MV-4-11 (cell line): ENCODE measurements at regions not wholly inside any gene's neighbourhood (a gene's known extent, or its start where the extent isn't known, plus 50 kb on each side); places are given as distances from the start of the nearest gene placed in this dataset.

ENCODE experiments used
- DNase-seq: peaks from one replicate; lab custom pipeline; 2025; lab: John Stamatoyannopoulos, UW

- peak; percentile 2 for DNase-seq
Observed at GRCh38 chrX:22325096-22325495, 52.4 kb downstream of the CBLL2 start.

- no peak for DNase-seq
Observed at GRCh38 chrX:22329783-22330182, 57.1 kb downstream of the CBLL2 start.

GRCh38 chrX:22338740-22339139 is 66.0 kb downstream of the CBLL2 start:
- no peak for DNase-seq

GRCh38 chrX:22339459-22339858 is 66.7 kb downstream of the CBLL2 start:
- no peak for DNase-seq

GRCh38 chrX:22340022-22340616 is 67.4 kb downstream of the CBLL2 start:
- peak; percentile 2 for DNase-seq

- DNase-seq: no peak
Observed at GRCh38 chrX:22343192-22343591, 70.5 kb downstream of the CBLL2 start.

- no peak for DNase-seq
Observed at GRCh38 chrX:22345884-22346283, 73.2 kb downstream of the CBLL2 start.

GRCh38 chrX:22347491-22347890 is 74.8 kb downstream of the CBLL2 start:
- DNase-seq: no peak

GRCh38 chrX:22349116-22349515 is 76.4 kb downstream of the CBLL2 start:
- no peak for DNase-seq

- no peak for DNase-seq
Observed at GRCh38 chrX:22351076-22351475, 78.4 kb downstream of the CBLL2 start.

- peak; percentile 5 for DNase-seq
Observed at GRCh38 chrX:22351966-22352365, 79.3 kb downstream of the CBLL2 start.

GRCh38 chrX:22357621-22358020 is 84.9 kb downstream of the CBLL2 start:
- peak; percentile 48 for DNase-seq

- DNase-seq: no peak
Observed at GRCh38 chrX:22360129-22360528, 87.4 kb downstream of the CBLL2 start.

- no peak for DNase-seq
Observed at GRCh38 chrX:22365460-22365859, 92.7 kb downstream of the CBLL2 start.

GRCh38 chrX:22366166-22366702 is 93.5 kb downstream of the CBLL2 start:
- no peak for DNase-seq

GRCh38 chrX:22366906-22367305 is 94.2 kb downstream of the CBLL2 start:
- DNase-seq: no peak

- no peak for DNase-seq
Observed at GRCh38 chrX:22373094-22373493, 100.4 kb downstream of the CBLL2 start.

GRCh38 chrX:22373766-22374165 is 101.1 kb downstream of the CBLL2 start:
- DNase-seq: no peak

- DNase-seq: no peak
Observed at GRCh38 chrX:22376369-22376768, 103.7 kb downstream of the CBLL2 start.

- peak; percentile 29 for DNase-seq
Observed at GRCh38 chrX:22378296-22378695, 105.6 kb downstream of the CBLL2 start.

GRCh38 chrX:22383988-22384387 is 111.3 kb downstream of the CBLL2 start:
- peak; percentile 11 for DNase-seq

- no peak for DNase-seq
Observed at GRCh38 chrX:22389556-22390179, 117.0 kb downstream of the CBLL2 start.

GRCh38 chrX:22392133-22392948 is 119.6 kb downstream of the CBLL2 start:
- no peak for DNase-seq
